ENCODE measurements at regions not wholly inside any gene's neighbourhood (a gene's known extent, or its start where the extent isn't known, plus 50 kb on each side); places are given as distances from the start of the nearest gene placed in this dataset.

GRCh38 chr1:193979219-193979618 lies 792.8 kb upstream of the B3GALT2 start:
- ChIA-PET POLR2A (no interaction called here), CTCF (no interaction called here), RAD21 (ENCODE audit: low non-redundant PET in 1 of 2, low total read pairs in 2 of 2, uncharacterized antibody in 2 of 2, unreplicated experiment in 2 of 2) (no interaction called here)
- no peaks in the 10 kb centered on the region for H3K27me3 ChIP-seq (ENCODE audit: insufficient read depth, low read length)
- BruUV-seq (replicated peaks) = no TSS peak
- H3K79me2 ChIP-seq (ENCODE audit: insufficient read depth, low read length) = no peaks in the 10 kb centered on the region
- H3K4me3 ChIP-seq (replicated peaks in 1 of 2; ENCODE audit: low read depth in 1 of 2, low read length in 2 of 2) = no peak overlapping the region
- H3K9me3 ChIP-seq (ENCODE audit: control insufficient read depth in 1 of 2, insufficient read depth in 1 of 2, low read depth in 1 of 2, low read length in 2 of 2) = no peaks in the 10 kb centered on the region
- ATAC-seq = no peak
- no peaks in the 10 kb centered on the region for H3K36me3 ChIP-seq (ENCODE audit: control insufficient read depth in 1 of 2, insufficient read depth in 2 of 2, low read length in 2 of 2)
- no peaks in the 10 kb centered on the region for H4K20me1 ChIP-seq (ENCODE audit: insufficient read depth)
- DNase-seq (ENCODE audit: low read depth, low spot score) = no peak
- H3K4me1 ChIP-seq (ENCODE audit: control insufficient read depth in 1 of 2, insufficient read depth in 2 of 2, low read length in 2 of 2) = no peaks in the 10 kb centered on the region
- no peak overlapping the region for H2AFZ ChIP-seq (ENCODE audit: low read depth, low read length, poor library complexity, severe bottlenecking)
- H3K9ac ChIP-seq (ENCODE audit: low read length) = no peak overlapping the region
- intact Hi-C loops (cut with micrococcal nuclease) = no loop called here
- no peak overlapping the region for H3K4me2 ChIP-seq (ENCODE audit: low read length)
- H3K27ac ChIP-seq (ENCODE audit: low read depth, low read length) = no peak overlapping the region
- no peak for TF ChIP-seq MAX (IDR thresholded peaks at IDR 0.05)
- TF ChIP-seq, protein P1, sequence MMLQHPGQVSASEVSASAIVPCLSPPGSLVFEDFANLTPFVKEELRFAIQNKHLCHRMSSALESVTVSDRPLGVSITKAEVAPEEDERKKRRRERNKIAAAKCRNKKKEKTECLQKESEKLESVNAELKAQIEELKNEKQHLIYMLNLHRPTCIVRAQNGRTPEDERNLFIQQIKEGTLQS (IDR thresholded peaks at IDR 0.05) = no peak
- TF ChIP-seq JUND (IDR thresholded peaks at IDR 0.05) = no peak
- no peak for TF ChIP-seq EGR1 (IDR thresholded peaks at IDR 0.05; ENCODE audit: low read depth)
- no peak for TF ChIP-seq YY1 (IDR thresholded peaks at IDR 0.05; ENCODE audit: extremely low read depth, insufficient replicate concordance, low read depth, low read length)
- TF ChIP-seq RAD21 (IDR thresholded peaks at IDR 0.05; ENCODE audit: low read depth) = no peak
- TF ChIP-seq, protein P2, sequence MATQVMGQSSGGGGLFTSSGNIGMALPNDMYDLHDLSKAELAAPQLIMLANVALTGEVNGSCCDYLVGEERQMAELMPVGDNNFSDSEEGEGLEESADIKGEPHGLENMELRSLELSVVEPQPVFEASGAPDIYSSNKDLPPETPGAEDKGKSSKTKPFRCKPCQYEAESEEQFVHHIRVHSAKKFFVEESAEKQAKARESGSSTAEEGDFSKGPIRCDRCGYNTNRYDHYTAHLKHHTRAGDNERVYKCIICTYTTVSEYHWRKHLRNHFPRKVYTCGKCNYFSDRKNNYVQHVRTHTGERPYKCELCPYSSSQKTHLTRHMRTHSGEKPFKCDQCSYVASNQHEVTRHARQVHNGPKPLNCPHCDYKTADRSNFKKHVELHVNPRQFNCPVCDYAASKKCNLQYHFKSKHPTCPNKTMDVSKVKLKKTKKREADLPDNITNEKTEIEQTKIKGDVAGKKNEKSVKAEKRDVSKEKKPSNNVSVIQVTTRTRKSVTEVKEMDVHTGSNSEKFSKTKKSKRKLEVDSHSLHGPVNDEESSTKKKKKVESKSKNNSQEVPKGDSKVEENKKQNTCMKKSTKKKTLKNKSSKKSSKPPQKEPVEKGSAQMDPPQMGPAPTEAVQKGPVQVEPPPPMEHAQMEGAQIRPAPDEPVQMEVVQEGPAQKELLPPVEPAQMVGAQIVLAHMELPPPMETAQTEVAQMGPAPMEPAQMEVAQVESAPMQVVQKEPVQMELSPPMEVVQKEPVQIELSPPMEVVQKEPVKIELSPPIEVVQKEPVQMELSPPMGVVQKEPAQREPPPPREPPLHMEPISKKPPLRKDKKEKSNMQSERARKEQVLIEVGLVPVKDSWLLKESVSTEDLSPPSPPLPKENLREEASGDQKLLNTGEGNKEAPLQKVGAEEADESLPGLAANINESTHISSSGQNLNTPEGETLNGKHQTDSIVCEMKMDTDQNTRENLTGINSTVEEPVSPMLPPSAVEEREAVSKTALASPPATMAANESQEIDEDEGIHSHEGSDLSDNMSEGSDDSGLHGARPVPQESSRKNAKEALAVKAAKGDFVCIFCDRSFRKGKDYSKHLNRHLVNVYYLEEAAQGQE (IDR thresholded peaks at IDR 0.05; ENCODE audit: low read depth) = no peak
- TF ChIP-seq ELF1 (IDR thresholded peaks at IDR 0.05; ENCODE audit: borderline replicate concordance, low read depth) = no peak
- no peak for TF ChIP-seq EZH2 (IDR thresholded peaks at IDR 0.05)
- TF ChIP-seq SRF (IDR thresholded peaks at IDR 0.05; ENCODE audit: low read depth) = no peak
- H3K9me2 ChIP-seq (ENCODE audit: insufficient read depth) = no peaks in the 10 kb centered on the region

Data from HCT116 (cell line).